Tibial artery (tissue), 4 donors: ENCODE measurements at regions not wholly inside any gene's neighbourhood (a gene's known extent, or its start where the extent isn't known, plus 50 kb on each side); places are given as distances from the start of the nearest gene placed in this dataset.

Source experiments
- DNase-seq, 2 donors: peaks; one replicate each; pipeline ENCODE4 v3.0.0-alpha.2; 2019
- H3K27ac ChIP-seq, 2 donors: fragments of 200-600 bp; sonication (generic) in 1 of 2; 1 replicate in 1 of 2; 2 replicates in 1 of 2; pipeline ENCODE4 v1.5.1; 2018 to 2019; ENCODE audit warnings: mild to moderate bottlenecking in 1 of 2
- H3K27me3 ChIP-seq, 2 donors: fragments of 200-600 bp; sonication (generic) in 1 of 2; one replicate each; pipeline versions ENCODE4 v1.5.1 to v1.6.0; 2016 to 2019
- H3K36me3 ChIP-seq, 3 donors: fragments of 200-600 bp; sonication (generic) in 2 of 3; one replicate each; pipeline ENCODE4 v1.5.1; 2016 to 2019; ENCODE audit warnings: mild to moderate bottlenecking in 2 of 3
- H3K4me1 ChIP-seq, 4 donors: fragments of 200-600 bp; sonication (generic) in 2 of 4; 1 replicate in 3 of 4; 2 replicates in 1 of 4; pipeline ENCODE4 v1.5.1; 2016 to 2019
- H3K4me3 ChIP-seq, 2 donors: fragments of 200-600 bp; sonication (generic) in 1 of 2; 1 replicate in 1 of 2; 2 replicates in 1 of 2; pipeline ENCODE4 v1.5.1; 2018 to 2019; ENCODE audit warnings: mild to moderate bottlenecking in 2 of 2
- H3K9me3 ChIP-seq, 3 donors: fragments of 200-600 bp; sonication (generic) in 1 of 3; one replicate each; pipeline ENCODE4 v1.5.1; 2016 to 2019
- intact Hi-C: fragments of 100-400 bp; cut with DNase I; formaldehyde crosslinking; loops from one replicate; pipeline ENCODE4 v1.15.0; 2023; ENCODE audit warnings: low total_unique reads
- TF ChIP-seq, protein P1 (sequence below), 2 experiments: fragments of 200-600 bp in 1 of 2; fragments of 450-650 bp in 1 of 2; IDR thresholded peaks; one replicate each; pipeline ENCODE4 v1.5.1; 2017 to 2019; ENCODE audit warnings: antibody characterized with exemption in 2 of 2, mild to moderate bottlenecking in 1 of 2, moderate library complexity in 1 of 2

DNA sequence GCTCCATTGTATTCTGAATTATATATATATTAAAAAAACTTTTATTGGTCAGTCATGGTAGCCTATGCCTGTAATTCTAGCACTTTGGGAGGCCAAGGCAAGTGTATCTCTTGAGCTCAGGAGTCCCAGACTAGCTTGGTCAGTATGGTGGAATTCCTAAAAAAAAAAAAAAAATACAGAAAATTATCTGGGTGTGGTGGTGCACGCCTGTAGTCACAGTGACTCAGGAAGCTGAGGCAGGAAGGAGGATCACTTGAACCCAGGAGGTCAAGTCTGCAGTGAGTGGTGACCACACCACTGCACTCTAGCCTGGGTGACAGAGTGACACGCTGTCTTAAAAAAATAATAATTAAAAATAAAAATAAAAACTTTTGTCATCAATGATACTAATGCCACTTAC lies 133.2 kb downstream of the FAT3 start:
- TF ChIP-seq, protein P1, sequence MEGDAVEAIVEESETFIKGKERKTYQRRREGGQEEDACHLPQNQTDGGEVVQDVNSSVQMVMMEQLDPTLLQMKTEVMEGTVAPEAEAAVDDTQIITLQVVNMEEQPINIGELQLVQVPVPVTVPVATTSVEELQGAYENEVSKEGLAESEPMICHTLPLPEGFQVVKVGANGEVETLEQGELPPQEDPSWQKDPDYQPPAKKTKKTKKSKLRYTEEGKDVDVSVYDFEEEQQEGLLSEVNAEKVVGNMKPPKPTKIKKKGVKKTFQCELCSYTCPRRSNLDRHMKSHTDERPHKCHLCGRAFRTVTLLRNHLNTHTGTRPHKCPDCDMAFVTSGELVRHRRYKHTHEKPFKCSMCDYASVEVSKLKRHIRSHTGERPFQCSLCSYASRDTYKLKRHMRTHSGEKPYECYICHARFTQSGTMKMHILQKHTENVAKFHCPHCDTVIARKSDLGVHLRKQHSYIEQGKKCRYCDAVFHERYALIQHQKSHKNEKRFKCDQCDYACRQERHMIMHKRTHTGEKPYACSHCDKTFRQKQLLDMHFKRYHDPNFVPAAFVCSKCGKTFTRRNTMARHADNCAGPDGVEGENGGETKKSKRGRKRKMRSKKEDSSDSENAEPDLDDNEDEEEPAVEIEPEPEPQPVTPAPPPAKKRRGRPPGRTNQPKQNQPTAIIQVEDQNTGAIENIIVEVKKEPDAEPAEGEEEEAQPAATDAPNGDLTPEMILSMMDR (IDR thresholded peaks at IDR 0.05) = no peak
- no peak for DNase-seq
- H3K27ac ChIP-seq = no peak overlapping the region
- no peaks in the 10 kb centered on the region for H3K36me3 ChIP-seq
- H3K27me3 ChIP-seq = no peaks in the 10 kb centered on the region
- intact Hi-C loops = no loop called here
- H3K4me1 ChIP-seq = peaks cover 0 to 7% (median 0%) of the 10 kb centered on the region in 4 donors
- no peaks in the 10 kb centered on the region for H3K9me3 ChIP-seq
- no peak overlapping the region for H3K4me3 ChIP-seq

DNA sequence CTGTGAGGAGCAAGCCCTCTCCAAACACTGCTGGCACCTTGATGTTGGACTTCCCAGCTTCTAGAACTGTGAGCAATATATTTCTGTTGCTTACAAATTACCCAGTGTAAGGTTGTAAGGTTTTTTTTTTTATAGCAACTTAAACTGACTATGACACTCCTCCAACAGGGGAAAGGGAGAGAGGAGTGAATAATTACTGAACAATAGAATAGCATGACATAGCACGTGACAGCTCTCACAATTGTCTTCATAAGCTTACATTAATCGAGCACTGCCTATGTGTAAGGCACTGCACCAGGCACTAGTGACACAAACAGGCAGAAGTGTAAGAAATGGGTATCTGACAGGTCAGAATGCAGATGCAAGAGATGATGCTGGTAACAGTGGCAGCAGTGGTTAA lies 136.9 kb downstream of the FAT3 start:
- Histone ChIP-seq H3K9me3 (no peaks in the 10 kb centered on the region), H3K27me3 (no peaks in the 10 kb centered on the region), H3K4me3 (no peak overlapping the region), H3K36me3 (no peaks in the 10 kb centered on the region), H3K27ac (no peak overlapping the region), H3K4me1 (peaks cover 0 to 21% (median 0%) of the 10 kb centered on the region in 4 donors)
- no peak for DNase-seq
- intact Hi-C loops = no loop called here
- TF ChIP-seq, protein P1 (IDR thresholded peaks at IDR 0.05) = no peak

DNA sequence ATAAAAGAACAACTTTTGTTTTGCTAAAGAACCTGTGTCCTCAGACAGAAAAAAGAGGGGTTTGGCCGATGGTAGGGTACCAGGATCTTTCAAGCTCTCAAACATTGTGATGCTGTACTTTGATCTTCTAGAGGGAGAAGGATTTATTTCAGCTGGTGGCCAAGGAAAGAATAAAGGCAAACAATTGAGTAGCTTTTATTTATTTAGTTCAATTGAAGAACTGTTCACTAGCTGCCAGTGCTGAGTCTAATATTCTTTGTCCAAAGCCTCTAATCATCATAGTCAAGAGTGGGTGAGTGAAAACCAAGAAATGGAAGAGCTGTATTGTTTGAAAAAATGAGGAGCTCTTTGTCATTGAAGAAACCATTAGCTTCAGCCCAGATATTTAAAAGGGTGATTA lies 138.4 kb downstream of the FAT3 start:
- Histone ChIP-seq H3K27me3 (no peaks in the 10 kb centered on the region), H3K9me3 (no peaks in the 10 kb centered on the region), H3K36me3 (no peaks in the 10 kb centered on the region), H3K27ac (no peak overlapping the region), H3K4me1 (peaks cover 0 to 21% (median 0%) of the 10 kb centered on the region in 4 donors), H3K4me3 (no peak overlapping the region)
- intact Hi-C loops = no loop called here
- no peak for DNase-seq
- TF ChIP-seq, protein P1 (IDR thresholded peaks at IDR 0.05) = no peak

DNA sequence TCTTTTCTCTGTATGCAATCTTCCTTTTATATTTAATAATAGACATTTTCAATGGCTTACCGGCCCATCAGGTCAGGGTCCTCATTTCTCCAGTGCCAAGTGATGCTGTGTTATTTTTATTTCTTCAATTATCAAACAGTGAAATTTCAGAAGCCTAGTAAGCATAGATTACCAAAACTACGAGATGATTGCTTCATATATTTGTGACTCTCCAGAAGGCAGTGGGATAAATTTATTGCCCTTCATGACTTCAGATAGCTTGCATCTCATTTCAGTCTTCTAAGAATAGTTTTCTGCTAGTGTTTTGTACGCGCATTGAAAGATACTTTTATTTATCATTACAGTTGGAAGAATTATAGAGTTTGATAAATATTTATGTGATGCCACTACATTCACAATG lies 139.6 kb downstream of the FAT3 start:
- intact Hi-C loops = no loop called here
- Histone ChIP-seq H3K36me3 (no peaks in the 10 kb centered on the region), H3K9me3 (no peaks in the 10 kb centered on the region), H3K27ac (no peak overlapping the region), H3K4me3 (no peak overlapping the region), H3K27me3 (no peaks in the 10 kb centered on the region), H3K4me1 (peaks cover 0 to 21% (median 0%) of the 10 kb centered on the region in 4 donors)
- TF ChIP-seq, protein P1 (IDR thresholded peaks at IDR 0.05) = no peak
- no peak for DNase-seq

DNA sequence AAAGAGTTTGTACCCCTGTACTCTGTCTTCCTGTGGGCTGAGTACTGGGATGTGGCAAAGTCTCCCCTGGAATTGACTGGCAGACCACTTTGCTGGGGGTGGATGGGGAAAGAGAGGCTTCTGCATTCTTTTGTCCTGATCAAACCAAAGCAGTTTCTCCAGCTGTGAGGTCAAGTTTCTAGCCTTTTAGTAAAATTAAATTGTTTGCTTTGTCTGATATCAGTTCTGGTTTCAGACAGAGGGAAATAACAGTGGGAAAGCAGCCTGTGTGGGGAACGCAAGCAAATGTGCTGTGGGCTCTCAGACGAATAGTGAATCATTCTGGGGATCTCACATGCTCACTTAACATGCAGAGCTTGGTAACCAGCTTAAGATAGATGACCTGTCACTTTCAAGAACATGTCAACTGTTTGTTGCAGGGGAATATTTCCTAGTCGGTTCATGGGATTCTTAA lies 151.6 kb downstream of the FAT3 start:
- intact Hi-C loops = no loop called here

More for the DNA sequence above, 151.6 kb downstream of the FAT3 start:
- Histone ChIP-seq H3K4me1 (peaks cover 0 to 23% (median 3%) of the 10 kb centered on the region in 4 donors), H3K4me3 (no peak overlapping the region), H3K27ac (no peak overlapping the region), H3K36me3 (no peaks in the 10 kb centered on the region), H3K27me3 (no peaks in the 10 kb centered on the region), H3K9me3 (no peaks in the 10 kb centered on the region)
- DNase-seq = no peak
- TF ChIP-seq, protein P1 (IDR thresholded peaks at IDR 0.05) = no peak
